H9 (cell line): ENCODE measurements at regions not wholly inside any gene's neighbourhood (a gene's known extent, or its start where the extent isn't known, plus 50 kb on each side); places are given as distances from the start of the nearest gene placed in this dataset.

Experiments
- DNase-seq: peaks from one replicate; pipeline ENCODE4 v3.0.0-alpha.2; 2017
- H2AFZ ChIP-seq: one replicate; pipeline ENCODE4 v1.6.1; 2013; ENCODE audit warnings: mild to moderate bottlenecking, low read length, control low read depth, moderate library complexity
- H2AK5ac ChIP-seq: 2 replicates; pipeline ENCODE4 v1.6.1; 2013; ENCODE audit warnings: low read length, control low read depth, mixed read lengths; ENCODE audit not compliant: insufficient read length
- H2BK120ac ChIP-seq: one replicate; pipeline ENCODE4 v1.6.1; 2013; ENCODE audit warnings: low read depth, mild to moderate bottlenecking, low read length, control low read depth, inconsistent platforms; ENCODE audit not compliant: poor library complexity, severe bottlenecking
- H2BK12ac ChIP-seq: 2 replicates; pipeline ENCODE4 v1.6.1; 2013; ENCODE audit warnings: low read length, control low read depth, mixed read lengths, low read depth; ENCODE audit not compliant: insufficient read length
- H2BK15ac ChIP-seq: 2 replicates; pipeline ENCODE4 v1.6.1; 2013; ENCODE audit warnings: low read depth, low read length, control low read depth
- H2BK20ac ChIP-seq: one replicate; pipeline ENCODE4 v1.6.1; 2013; ENCODE audit warnings: low read depth, mild to moderate bottlenecking, low read length, control low read depth, inconsistent platforms; ENCODE audit not compliant: poor library complexity, severe bottlenecking
- H2BK5ac ChIP-seq: 2 replicates; pipeline ENCODE4 v1.6.1; 2013; ENCODE audit warnings: low read length, control low read depth, mixed read lengths; ENCODE audit not compliant: insufficient read length
- H3K14ac ChIP-seq: 2 replicates; pipeline ENCODE4 v1.6.1; 2013; ENCODE audit warnings: low read length, control low read depth; ENCODE audit not compliant: insufficient read depth
- H3K18ac ChIP-seq: 2 replicates; pipeline ENCODE4 v1.6.1; 2013; ENCODE audit warnings: low read depth, mild to moderate bottlenecking, mixed read lengths, low read length, control low read depth; ENCODE audit not compliant: insufficient read length
- H3K23ac ChIP-seq: 2 replicates; pipeline ENCODE4 v1.6.1; 2013; ENCODE audit warnings: low read length, control low read depth, mixed read lengths, low read depth; ENCODE audit not compliant: insufficient read length
- H3K23me2 ChIP-seq: 2 replicates; pipeline ENCODE4 v1.6.1; 2013; ENCODE audit warnings: low read depth, mild to moderate bottlenecking, mixed read lengths, low read length, control low read depth; ENCODE audit not compliant: insufficient read length, poor library complexity, severe bottlenecking
- H3K27ac ChIP-seq: 2 replicates; pipeline ENCODE4 v1.5.1; 2013; ENCODE audit warnings: low read length, control low read depth, mixed read lengths, low read depth; ENCODE audit not compliant: insufficient read length
- H3K27me3 ChIP-seq: 2 replicates; pipeline ENCODE4 v1.6.1; 2013; ENCODE audit warnings: low read length, control low read depth, inconsistent platforms; ENCODE audit not compliant: insufficient read depth
- H3K4ac ChIP-seq: 2 replicates; pipeline ENCODE4 v1.6.1; 2013; ENCODE audit warnings: low read depth, mild to moderate bottlenecking, control low read depth, inconsistent platforms, low read length, moderate library complexity
- H3K4me1 ChIP-seq: 2 replicates; pipeline ENCODE4 v1.6.1; 2013; ENCODE audit warnings: low read length, control low read depth, inconsistent platforms; ENCODE audit not compliant: insufficient read depth
- H3K4me2 ChIP-seq: 2 replicates; pipeline ENCODE4 v1.6.1; 2013; ENCODE audit warnings: low read length, control low read depth, mixed read lengths; ENCODE audit not compliant: insufficient read length, insufficient read depth
- H3K56ac ChIP-seq: 2 replicates; pipeline ENCODE4 v1.6.1; 2013; ENCODE audit warnings: low read depth, mild to moderate bottlenecking, mixed read lengths, low read length, control low read depth; ENCODE audit not compliant: insufficient read length
- H3K79me1 ChIP-seq: 2 replicates; pipeline ENCODE4 v1.6.1; 2013; ENCODE audit warnings: low read depth, mild to moderate bottlenecking, moderate library complexity, low read length, control low read depth, inconsistent platforms; ENCODE audit not compliant: insufficient read depth, poor library complexity, severe bottlenecking
- H3K79me2 ChIP-seq: 2 replicates; pipeline ENCODE4 v1.6.1; 2013; ENCODE audit warnings: low read length, control low read depth, inconsistent platforms; ENCODE audit not compliant: insufficient read depth
- H3K9ac ChIP-seq: 2 replicates; pipeline ENCODE4 v1.6.1; 2013; ENCODE audit warnings: low read length, control low read depth, mixed read lengths; ENCODE audit not compliant: insufficient read length; ENCODE audit errors: extremely low read depth
- H3K9me3 ChIP-seq: one replicate; pipeline ENCODE4 v1.6.1; 2013; ENCODE audit warnings: low read depth, low read length, inconsistent platforms; ENCODE audit not compliant: control insufficient read depth
- H3T11ph ChIP-seq: one replicate; pipeline ENCODE4 v1.6.1; 2013; ENCODE audit warnings: mild to moderate bottlenecking, low read length, control low read depth, inconsistent platforms
- H4K20me1 ChIP-seq: one replicate; pipeline ENCODE4 v1.6.1; 2013; ENCODE audit not compliant: control insufficient read depth, insufficient read length, insufficient read depth
- H4K5ac ChIP-seq: 2 replicates; pipeline ENCODE4 v1.6.1; 2013; ENCODE audit warnings: low read depth, mild to moderate bottlenecking, mixed read lengths, low read length, control low read depth; ENCODE audit not compliant: insufficient read length
- H4K8ac ChIP-seq: replicated peaks from 2 replicates; pipeline ENCODE4 v1.6.1; 2013; ENCODE audit warnings: low read length, control low read depth, mixed read lengths, low read depth; ENCODE audit not compliant: insufficient read length
- H4K91ac ChIP-seq: 2 replicates; pipeline ENCODE4 v1.6.1; 2013; ENCODE audit warnings: low read depth, mild to moderate bottlenecking, moderate library complexity, mixed read lengths, low read length, control low read depth; ENCODE audit not compliant: insufficient read length
- H3K27ac Mint-ChIP-seq, 3 experiments: 2 replicates in 2 of 3; 3 replicates in 1 of 3; pipeline ENCODE4 v1.8.0; 2020 to 2021; ENCODE audit warnings: mixed read lengths in 3 of 3, mild to moderate bottlenecking in 1 of 3, moderate library complexity in 1 of 3
- H3K27me3 Mint-ChIP-seq: 2 replicates; pipeline ENCODE4 v1.8.0; 2021; ENCODE audit warnings: low read depth, mild to moderate bottlenecking, moderate library complexity, mixed read lengths
- H3K36me3 Mint-ChIP-seq, 3 experiments: 2 replicates in 2 of 3; 3 replicates in 1 of 3; pipeline ENCODE4 v1.8.0; 2020 to 2021; ENCODE audit warnings: low read depth in 3 of 3, mixed read lengths in 3 of 3; ENCODE audit not compliant: insufficient read depth in 1 of 3
- H3K4me1 Mint-ChIP-seq, 2 experiments: 2 replicates each; pipeline ENCODE4 v1.8.0; 2020; ENCODE audit warnings: mixed read lengths in 2 of 2
- H3K4me3 Mint-ChIP-seq, 2 experiments: 2 replicates in 1 of 2; 3 replicates in 1 of 2; pipeline ENCODE4 v1.8.0; 2020 to 2021; ENCODE audit warnings: mild to moderate bottlenecking in 2 of 2, mixed read lengths in 2 of 2, moderate library complexity in 1 of 2
- H3K9me3 Mint-ChIP-seq, 2 experiments: 2 replicates in 1 of 2; 3 replicates in 1 of 2; pipeline ENCODE4 v1.8.0; 2020; ENCODE audit warnings: mild to moderate bottlenecking in 2 of 2, mixed read lengths in 2 of 2, moderate library complexity in 1 of 2
- WGBS: extraction: QIAGEN DNeasy Blood & Tissue Kit; methylation state at CpG from one replicate; pipeline ENCODE4 v1.1.7; 2013; ENCODE audit warnings: missing lambda C conversion rate, low lambda C conversion rate, mixed read lengths; ENCODE audit not compliant: insufficient read length; ENCODE audit errors: extremely low coverage; 5-methylcytosine and 5-hydroxymethylcytosine counted together
- TF ChIP-seq, protein P1 (sequence below): fragments of 200-600 bp; sonication (generic); conservative IDR thresholded peaks from 3 replicates; pipeline ENCODE4 v1.8.0; 2021; ENCODE audit warnings: antibody characterized with exemption, mild to moderate bottlenecking

DNA sequence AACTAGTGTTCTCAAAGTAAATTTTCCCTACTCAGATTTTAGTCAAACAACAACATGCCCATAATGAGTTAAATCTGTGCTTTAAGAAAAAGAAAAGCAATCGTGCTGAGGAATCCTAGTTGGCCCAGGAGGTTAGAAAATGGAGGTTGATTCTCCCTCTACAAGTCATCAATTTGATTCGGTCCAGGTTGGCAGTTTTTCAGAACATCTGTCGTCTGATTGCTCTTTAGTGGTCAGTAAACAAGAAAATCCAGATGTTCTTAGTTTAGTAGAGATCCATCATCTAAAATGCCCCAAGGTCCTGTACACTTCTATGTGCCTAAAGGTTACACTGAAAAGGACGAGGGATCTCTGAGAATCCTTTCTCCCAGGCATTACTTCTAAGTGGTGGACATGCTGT lies 659.2 kb downstream of the MTRR start:
- Histone ChIP-seq H3K9ac (no peak overlapping the region), H3K27me3 (no peaks in the 10 kb centered on the region), H3K79me1 (no peaks in the 10 kb centered on the region), H3K18ac (no peak overlapping the region), H3K56ac (no peak overlapping the region), H3T11ph (no peak overlapping the region), H3K4me2 (no peak overlapping the region), H4K5ac (no peak overlapping the region), H2AFZ (no peak overlapping the region), H2BK20ac (no peak overlapping the region), H2AK5ac (no peak overlapping the region), H3K79me2 (no peaks in the 10 kb centered on the region), H3K23ac (no peak overlapping the region), H3K14ac (no peak overlapping the region), H2BK120ac (no peak overlapping the region), H3K4me1 (no peaks in the 10 kb centered on the region), H3K27ac (no peak overlapping the region), H3K23me2 (no peaks in the 10 kb centered on the region), H4K91ac (no peak overlapping the region), H2BK12ac (no peak overlapping the region), H2BK15ac (no peak overlapping the region), H2BK5ac (no peak overlapping the region), H3K4ac (no peak overlapping the region), H3K9me3 (no peaks in the 10 kb centered on the region), H4K20me1 (no peaks in the 10 kb centered on the region), H4K8ac (no peak overlapping the region)
- Mint-ChIP-seq H3K4me3 (no peak overlapping the region), H3K9me3 (no peaks in the 10 kb centered on the region), H3K27me3 (no peaks in the 10 kb centered on the region; the same call in 1 of the 2 replicates), H3K4me1 (no peaks in the 10 kb centered on the region), H3K27ac (no peak overlapping the region), H3K36me3 (no peaks in the 10 kb centered on the region)
- WGBS, result no CpG with 5 or more reads among the region's 4 CpGs
- no peak for DNase-seq
- TF ChIP-seq, protein P1, sequence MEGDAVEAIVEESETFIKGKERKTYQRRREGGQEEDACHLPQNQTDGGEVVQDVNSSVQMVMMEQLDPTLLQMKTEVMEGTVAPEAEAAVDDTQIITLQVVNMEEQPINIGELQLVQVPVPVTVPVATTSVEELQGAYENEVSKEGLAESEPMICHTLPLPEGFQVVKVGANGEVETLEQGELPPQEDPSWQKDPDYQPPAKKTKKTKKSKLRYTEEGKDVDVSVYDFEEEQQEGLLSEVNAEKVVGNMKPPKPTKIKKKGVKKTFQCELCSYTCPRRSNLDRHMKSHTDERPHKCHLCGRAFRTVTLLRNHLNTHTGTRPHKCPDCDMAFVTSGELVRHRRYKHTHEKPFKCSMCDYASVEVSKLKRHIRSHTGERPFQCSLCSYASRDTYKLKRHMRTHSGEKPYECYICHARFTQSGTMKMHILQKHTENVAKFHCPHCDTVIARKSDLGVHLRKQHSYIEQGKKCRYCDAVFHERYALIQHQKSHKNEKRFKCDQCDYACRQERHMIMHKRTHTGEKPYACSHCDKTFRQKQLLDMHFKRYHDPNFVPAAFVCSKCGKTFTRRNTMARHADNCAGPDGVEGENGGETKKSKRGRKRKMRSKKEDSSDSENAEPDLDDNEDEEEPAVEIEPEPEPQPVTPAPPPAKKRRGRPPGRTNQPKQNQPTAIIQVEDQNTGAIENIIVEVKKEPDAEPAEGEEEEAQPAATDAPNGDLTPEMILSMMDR, result no peak
